ENCODE measurements at regions not wholly inside any gene's neighbourhood (a gene's known extent, or its start where the extent isn't known, plus 50 kb on each side); places are given as distances from the start of the nearest gene placed in this dataset.

DNA sequence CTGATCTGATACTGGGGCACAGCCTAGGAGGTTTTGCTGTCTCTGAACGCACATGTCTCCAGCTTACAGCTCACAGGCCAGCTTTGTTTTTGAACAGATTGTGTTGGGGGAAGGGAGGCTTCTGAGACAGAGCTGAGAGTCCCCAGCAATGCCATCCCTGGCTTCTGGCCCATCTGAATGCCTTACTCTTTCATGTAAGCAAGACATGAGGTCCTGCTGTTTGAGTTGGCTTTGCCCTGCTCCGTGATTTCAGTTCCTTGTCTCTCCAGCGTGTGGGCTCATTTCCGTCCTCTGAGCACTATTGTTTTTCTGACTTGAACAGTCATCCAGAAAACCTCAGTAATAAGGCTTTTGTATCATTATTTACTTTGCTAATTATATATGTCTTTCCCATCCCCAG, 194.9 kb upstream of the TNP1 start:
- BruUV-seq (replicated peaks), result no TSS peak
- CTCF ChIA-PET, result no interaction called here
- ATAC-seq (no peak), DNase-seq (ENCODE audit: low read depth, low spot score) (no peak)
- in situ Hi-C loops (cut with HindIII; ENCODE audit: low pct_unique_long_range_greater_than_20kb, low sequenced_read_pairs), result no loop called here
- TF ChIP-seq, protein P1, sequence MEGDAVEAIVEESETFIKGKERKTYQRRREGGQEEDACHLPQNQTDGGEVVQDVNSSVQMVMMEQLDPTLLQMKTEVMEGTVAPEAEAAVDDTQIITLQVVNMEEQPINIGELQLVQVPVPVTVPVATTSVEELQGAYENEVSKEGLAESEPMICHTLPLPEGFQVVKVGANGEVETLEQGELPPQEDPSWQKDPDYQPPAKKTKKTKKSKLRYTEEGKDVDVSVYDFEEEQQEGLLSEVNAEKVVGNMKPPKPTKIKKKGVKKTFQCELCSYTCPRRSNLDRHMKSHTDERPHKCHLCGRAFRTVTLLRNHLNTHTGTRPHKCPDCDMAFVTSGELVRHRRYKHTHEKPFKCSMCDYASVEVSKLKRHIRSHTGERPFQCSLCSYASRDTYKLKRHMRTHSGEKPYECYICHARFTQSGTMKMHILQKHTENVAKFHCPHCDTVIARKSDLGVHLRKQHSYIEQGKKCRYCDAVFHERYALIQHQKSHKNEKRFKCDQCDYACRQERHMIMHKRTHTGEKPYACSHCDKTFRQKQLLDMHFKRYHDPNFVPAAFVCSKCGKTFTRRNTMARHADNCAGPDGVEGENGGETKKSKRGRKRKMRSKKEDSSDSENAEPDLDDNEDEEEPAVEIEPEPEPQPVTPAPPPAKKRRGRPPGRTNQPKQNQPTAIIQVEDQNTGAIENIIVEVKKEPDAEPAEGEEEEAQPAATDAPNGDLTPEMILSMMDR (IDR thresholded peaks at IDR 0.05), result no peak
- TF ChIP-seq TCF7L2 (IDR thresholded peaks at IDR 0.05; ENCODE audit: low read depth, low read length) (no peak), REST (IDR thresholded peaks at IDR 0.05; ENCODE audit: insufficient read depth in 1 of 2, low read depth in 2 of 2, low read length in 1 of 2) (no peak), POLR2AphosphoS5 (IDR thresholded peaks at IDR 0.05; ENCODE audit: low read depth, low read length) (no peak), SIN3A (IDR thresholded peaks at IDR 0.05; ENCODE audit: borderline replicate concordance, insufficient read depth, low read depth, low read length) (no peak)
- Histone ChIP-seq H3K27me3 (ENCODE audit: control insufficient read depth, insufficient read depth, low read length) (no peaks in the 10 kb centered on the region; the same call in 1 of the 2 replicates), H3K36me3 (ENCODE audit: control insufficient read depth, insufficient read depth, low read length) (no peaks in the 10 kb centered on the region), H3K4me3 (ENCODE audit: low read depth in 2 of 2, low read length in 2 of 2) (no peak overlapping the region), H3K9me3 (ENCODE audit: control insufficient read depth, insufficient read depth, low read depth, low read length) (no peaks in the 10 kb centered on the region), H3K27ac (ENCODE audit: low read length) (no peak overlapping the region), H3K4me1 (ENCODE audit: control insufficient read depth, insufficient read depth, low read length) (no peaks in the 10 kb centered on the region)
- intact Hi-C loops (cut with micrococcal nuclease; ENCODE audit: unreplicated experiment), result no loop called here
- POLR2A ChIA-PET, result no interaction called here

DNA sequence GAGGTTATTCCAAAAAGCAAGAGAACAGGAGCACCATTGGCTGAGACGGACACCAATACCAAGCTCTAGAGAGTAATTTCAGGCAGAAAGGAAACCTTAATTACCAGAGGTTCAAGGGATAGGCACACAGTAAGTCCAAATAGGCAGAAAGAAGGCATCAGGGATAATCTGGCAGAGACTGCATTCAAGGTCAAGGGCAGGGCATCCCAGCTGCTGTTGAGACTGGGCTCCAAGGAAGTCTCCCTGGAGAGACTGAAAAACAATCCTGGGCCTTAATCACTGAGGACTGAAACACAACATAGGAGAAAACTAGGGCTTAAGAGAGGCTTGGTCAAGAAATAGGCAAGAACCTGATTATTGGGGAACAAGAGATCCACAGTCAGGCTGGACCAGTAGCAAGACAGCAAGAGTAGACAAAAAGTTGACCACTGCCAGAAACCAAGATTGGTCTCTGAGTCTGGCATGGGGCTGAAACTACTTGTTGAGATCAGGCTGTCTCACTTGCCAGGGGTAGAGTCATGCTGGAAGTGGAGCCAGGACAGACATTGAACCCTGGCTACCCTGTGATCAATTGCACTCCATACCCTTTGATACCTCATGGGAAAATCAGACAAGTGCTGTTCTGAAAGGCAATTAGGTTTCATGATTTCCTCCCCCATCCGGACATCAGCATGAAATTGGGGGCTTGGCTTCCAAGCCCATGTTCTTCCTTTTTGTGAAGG, 193.2 kb upstream of the TNP1 start:
- H3K4me1 ChIP-seq (ENCODE audit: control insufficient read depth, insufficient read depth, low read length), result no peaks in the 10 kb centered on the region
- no TSS peak for BruUV-seq (replicated peaks)
- no peaks in the 10 kb centered on the region for H3K27me3 ChIP-seq (ENCODE audit: control insufficient read depth, insufficient read depth, low read length)
- in situ Hi-C loops (cut with HindIII; ENCODE audit: low pct_unique_long_range_greater_than_20kb, low sequenced_read_pairs), result no loop called here
- no peak for TF ChIP-seq POLR2AphosphoS5 (IDR thresholded peaks at IDR 0.05; ENCODE audit: low read depth, low read length)
- no peak for TF ChIP-seq TCF7L2 (IDR thresholded peaks at IDR 0.05; ENCODE audit: low read depth, low read length)
- ATAC-seq, result no peak
- no peaks in the 10 kb centered on the region for H3K9me3 ChIP-seq (ENCODE audit: control insufficient read depth, insufficient read depth, low read depth, low read length)
- POLR2A ChIA-PET, result no interaction called here
- DNase-seq (ENCODE audit: low read depth, low spot score), result no peak
- H3K27ac ChIP-seq (ENCODE audit: low read length), result no peak overlapping the region
- H3K36me3 ChIP-seq (ENCODE audit: control insufficient read depth, insufficient read depth, low read length), result no peaks in the 10 kb centered on the region
- intact Hi-C loops (cut with micrococcal nuclease; ENCODE audit: unreplicated experiment), result no loop called here
- H3K4me3 ChIP-seq (ENCODE audit: low read depth in 2 of 2, low read length in 2 of 2), result no peak overlapping the region
- CTCF ChIA-PET, result no interaction called here

- POLR2A ChIA-PET, result no interaction called here
- DNase-seq (ENCODE audit: low read depth, low spot score), result no peak
- no peaks in the 10 kb centered on the region for H3K9me3 ChIP-seq (ENCODE audit: control insufficient read depth, insufficient read depth, low read depth, low read length)
- no peak for ATAC-seq
- H3K36me3 ChIP-seq (ENCODE audit: control insufficient read depth, insufficient read depth, low read length), result no peaks in the 10 kb centered on the region
- in situ Hi-C loops (cut with HindIII; ENCODE audit: low pct_unique_long_range_greater_than_20kb, low sequenced_read_pairs) (no loop called here), intact Hi-C loops (cut with micrococcal nuclease; ENCODE audit: unreplicated experiment) (no loop called here)
- H3K4me1 ChIP-seq (ENCODE audit: control insufficient read depth, insufficient read depth, low read length), result no peaks in the 10 kb centered on the region
- CTCF ChIA-PET, result interaction anchor here (0.6 kb wide), 1 partner anchor 358 kb away, joined by 4 read pairs; no protein-coding TSS in a partner anchor
- no peaks in the 10 kb centered on the region for H3K27me3 ChIP-seq (ENCODE audit: control insufficient read depth, insufficient read depth, low read length)
- H3K27ac ChIP-seq (ENCODE audit: low read length), result no peak overlapping the region
- no peak overlapping the region for H3K4me3 ChIP-seq (ENCODE audit: low read depth in 2 of 2, low read length in 2 of 2)
- no peak for TF ChIP-seq SIN3A (IDR thresholded peaks at IDR 0.05; ENCODE audit: borderline replicate concordance, insufficient read depth, low read depth, low read length)
- no peak for TF ChIP-seq REST (IDR thresholded peaks at IDR 0.05; ENCODE audit: insufficient read depth in 1 of 2, low read depth in 2 of 2, low read length in 1 of 2)
- TF ChIP-seq, protein P1 (IDR thresholded peaks at IDR 0.05), result no peak
- TF ChIP-seq POLR2AphosphoS5 (IDR thresholded peaks at IDR 0.05; ENCODE audit: low read depth, low read length), result no peak
- no TSS peak for BruUV-seq (replicated peaks)
These were observed 191.6 kb upstream of the TNP1 start for GRCh38 chr2:217051416-217051815.

Measured in Panc1 (cell line).